ENCODE measurements at regions not wholly inside any gene's neighbourhood (a gene's known extent, or its start where the extent isn't known, plus 50 kb on each side); places are given as distances from the start of the nearest gene placed in this dataset.

DNA sequence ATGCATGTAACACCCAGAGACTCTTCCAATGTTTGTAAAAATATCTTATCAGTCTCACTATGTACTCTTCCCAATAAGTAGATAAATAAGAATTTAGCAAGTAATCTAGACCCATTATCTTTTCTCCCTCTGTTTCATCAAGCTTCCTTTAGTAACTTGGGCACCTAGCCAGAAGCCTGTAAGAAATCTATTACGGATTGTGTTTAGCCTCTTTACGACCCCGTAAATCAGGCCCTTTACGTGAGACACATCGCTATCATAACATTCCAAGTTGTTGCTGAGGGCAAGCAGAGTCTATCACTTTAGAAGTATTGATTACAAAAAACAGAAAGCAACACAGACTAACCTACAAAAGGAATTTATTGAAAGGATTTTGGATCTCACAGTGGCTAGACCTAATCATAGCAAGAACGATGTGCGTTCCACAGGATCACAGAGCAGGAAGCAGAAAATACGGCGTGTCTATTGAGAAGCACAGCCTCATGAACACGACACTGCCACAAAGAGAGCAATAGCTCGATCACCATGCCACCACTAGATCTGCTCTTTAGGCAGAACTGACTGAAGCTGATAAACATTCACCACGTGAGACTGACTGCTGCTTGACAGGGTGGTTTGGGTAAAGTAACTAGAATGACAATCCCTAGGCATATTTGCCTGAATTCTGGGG lies 922.1 kb downstream of the AMY1C start:
- intact Hi-C loops (cut with DNase I), result no loop called here
- 40 to 41% (median 41%) methylated on average over 12 of the region's 12 CpGs for WGBS, 3 donors

DNA sequence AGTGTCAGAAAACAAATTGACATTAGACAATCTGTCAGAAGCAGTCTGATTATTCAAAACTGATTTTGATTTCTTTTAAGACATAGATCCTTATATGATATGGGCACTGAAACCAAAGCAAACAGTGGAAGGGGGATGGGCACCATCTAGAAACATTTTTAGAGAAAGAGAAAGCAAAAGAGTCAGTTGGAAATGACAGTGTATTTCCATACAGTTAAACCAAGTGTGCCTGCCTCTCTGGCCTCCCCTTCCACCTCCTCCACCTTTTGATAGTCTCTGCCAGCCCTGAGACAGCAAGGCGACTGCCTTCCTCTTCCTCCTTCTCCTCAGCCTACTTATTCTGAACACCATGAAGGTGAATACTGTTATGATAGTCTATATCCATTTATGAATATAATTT lies 949.7 kb downstream of the AMY1C start:
- intact Hi-C loops (cut with DNase I), result loop anchor here in 1 of 4 donors (10.0 kb wide), 1 partner anchor 675 kb away; no protein-coding TSS in a partner anchor
- 73 to 82% (median 73%) methylated on average over 1 of the region's 1 CpG for WGBS, 3 donors
- TF ChIP-seq, protein P1, sequence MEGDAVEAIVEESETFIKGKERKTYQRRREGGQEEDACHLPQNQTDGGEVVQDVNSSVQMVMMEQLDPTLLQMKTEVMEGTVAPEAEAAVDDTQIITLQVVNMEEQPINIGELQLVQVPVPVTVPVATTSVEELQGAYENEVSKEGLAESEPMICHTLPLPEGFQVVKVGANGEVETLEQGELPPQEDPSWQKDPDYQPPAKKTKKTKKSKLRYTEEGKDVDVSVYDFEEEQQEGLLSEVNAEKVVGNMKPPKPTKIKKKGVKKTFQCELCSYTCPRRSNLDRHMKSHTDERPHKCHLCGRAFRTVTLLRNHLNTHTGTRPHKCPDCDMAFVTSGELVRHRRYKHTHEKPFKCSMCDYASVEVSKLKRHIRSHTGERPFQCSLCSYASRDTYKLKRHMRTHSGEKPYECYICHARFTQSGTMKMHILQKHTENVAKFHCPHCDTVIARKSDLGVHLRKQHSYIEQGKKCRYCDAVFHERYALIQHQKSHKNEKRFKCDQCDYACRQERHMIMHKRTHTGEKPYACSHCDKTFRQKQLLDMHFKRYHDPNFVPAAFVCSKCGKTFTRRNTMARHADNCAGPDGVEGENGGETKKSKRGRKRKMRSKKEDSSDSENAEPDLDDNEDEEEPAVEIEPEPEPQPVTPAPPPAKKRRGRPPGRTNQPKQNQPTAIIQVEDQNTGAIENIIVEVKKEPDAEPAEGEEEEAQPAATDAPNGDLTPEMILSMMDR (IDR thresholded peaks at IDR 0.05), result no peak
- TF ChIP-seq POLR2A (IDR thresholded peaks at IDR 0.05) (no peak), EP300 (IDR thresholded peaks at IDR 0.05) (no peak)

More for the DNA sequence above, 922.1 kb downstream of the AMY1C start:
- DNase-seq, result no peak
- no peaks in the 10 kb centered on the region for H3K9me3 ChIP-seq
- H3K4me1 ChIP-seq (ENCODE audit: insufficient read depth), result no peaks in the 10 kb centered on the region
- no peak overlapping the region for H3K27ac ChIP-seq
- no peaks in the 10 kb centered on the region for H3K27me3 ChIP-seq
- TF ChIP-seq, protein P1 (IDR thresholded peaks at IDR 0.05), result no peak
- no peak for TF ChIP-seq EP300 (IDR thresholded peaks at IDR 0.05)
- TF ChIP-seq POLR2A (IDR thresholded peaks at IDR 0.05), result no peak
- H3K4me3 ChIP-seq, result no peak overlapping the region
- H3K36me3 ChIP-seq, result no peaks in the 10 kb centered on the region

DNA sequence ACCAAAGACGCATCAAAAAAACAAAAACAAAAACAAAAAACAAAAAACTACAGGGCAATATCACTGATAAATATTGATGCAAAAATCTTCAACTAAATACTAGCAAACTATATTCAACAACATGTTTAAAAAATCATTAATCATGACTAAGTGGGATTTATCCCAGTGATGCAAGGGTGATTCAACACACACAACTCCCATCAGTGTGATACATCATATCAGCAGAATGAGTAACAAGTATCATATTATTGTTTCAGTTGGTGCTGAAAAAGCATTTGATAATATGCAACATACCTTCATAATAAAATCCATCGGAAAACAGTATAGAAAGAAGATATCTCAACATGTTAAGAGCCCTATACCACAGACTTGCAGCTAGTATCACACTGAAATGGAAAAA lies 953.0 kb downstream of the AMY1C start:
- no peak for TF ChIP-seq EP300 (IDR thresholded peaks at IDR 0.05)
- TF ChIP-seq, protein P1 (IDR thresholded peaks at IDR 0.05), result no peak
- no peak for TF ChIP-seq POLR2A (IDR thresholded peaks at IDR 0.05)
- WGBS, 3 donors, result 80 to 97% (median 92%) methylated on average over 2 of the region's 2 CpGs
- no peak for DNase-seq
- Histone ChIP-seq H3K4me1 (ENCODE audit: insufficient read depth) (no peaks in the 10 kb centered on the region), H3K9me3 (no peaks in the 10 kb centered on the region), H3K27ac (no peak overlapping the region), H3K36me3 (no peaks in the 10 kb centered on the region), H3K27me3 (no peaks in the 10 kb centered on the region), H3K4me3 (no peak overlapping the region)
- intact Hi-C loops (cut with DNase I), result loop anchor here in 1 of 4 donors (5.0 kb wide), 1 partner anchor 1450 kb away; no protein-coding TSS in a partner anchor

More for the DNA sequence above, 949.7 kb downstream of the AMY1C start:
- Histone ChIP-seq H3K36me3 (no peaks in the 10 kb centered on the region), H3K4me3 (no peak overlapping the region), H3K27ac (no peak overlapping the region), H3K27me3 (no peaks in the 10 kb centered on the region), H3K9me3 (no peaks in the 10 kb centered on the region), H3K4me1 (ENCODE audit: insufficient read depth) (no peaks in the 10 kb centered on the region)
- no peak for DNase-seq

DNA sequence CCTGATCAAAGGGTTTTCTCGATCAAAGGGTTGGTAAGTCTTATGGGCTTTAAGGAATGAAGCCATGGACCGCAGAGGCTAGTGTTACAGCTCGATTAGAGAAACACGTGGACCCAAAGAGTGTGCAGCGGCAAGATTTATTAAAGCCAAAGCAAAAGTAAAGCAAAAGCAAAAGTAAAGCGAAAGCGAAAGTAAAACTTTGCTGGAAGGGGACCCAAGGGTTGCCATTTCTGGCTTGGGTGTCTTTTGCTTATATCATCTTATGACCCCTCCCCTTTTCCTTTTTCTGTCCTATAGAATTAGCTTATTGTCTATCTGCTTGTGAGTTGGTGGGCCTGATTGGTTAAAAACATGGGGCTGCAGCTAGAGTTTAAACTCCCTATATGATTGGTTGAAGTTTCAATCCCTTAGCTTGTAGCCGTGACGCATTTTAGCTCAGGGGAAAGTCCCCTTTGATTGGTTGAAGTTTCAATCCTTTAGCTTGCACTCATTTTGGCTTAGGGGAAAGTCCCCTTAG lies 957.0 kb downstream of the AMY1C start:
- intact Hi-C loops (cut with DNase I), result no loop called here
- no peaks in the 10 kb centered on the region for H3K4me1 ChIP-seq (ENCODE audit: insufficient read depth)
- H3K4me3 ChIP-seq, result no peak overlapping the region
- no peaks in the 10 kb centered on the region for H3K9me3 ChIP-seq
- H3K27me3 ChIP-seq, result no peaks in the 10 kb centered on the region
- DNase-seq, result no peak
- H3K36me3 ChIP-seq, result no peaks in the 10 kb centered on the region
- no peak for TF ChIP-seq EP300 (IDR thresholded peaks at IDR 0.05)
- TF ChIP-seq POLR2A (IDR thresholded peaks at IDR 0.05), result no peak
- TF ChIP-seq, protein P1 (IDR thresholded peaks at IDR 0.05), result no peak
- H3K27ac ChIP-seq, result no peak overlapping the region
- WGBS, 3 donors, result 93 to 95% (median 93%) methylated on average over 9 of the region's 9 CpGs
